Central memory CD8-positive, alpha-beta T cell (primary cell): ENCODE measurements at regions not wholly inside any gene's neighbourhood (a gene's known extent, or its start where the extent isn't known, plus 50 kb on each side); places are given as distances from the start of the nearest gene placed in this dataset.

Experiments used
- ATAC-seq: fragments of 150-1000 bp; cut with Tn5 transposase; replicated peaks from 2 replicates; pipeline ENCODE4 v1.10.0; 2022; ENCODE audit warnings: mild to moderate bottlenecking, moderate FRiP score, moderate number of reproducible peaks; ENCODE audit not compliant: poor library complexity, severe bottlenecking; ENCODE audit errors: extremely low read depth
- DNase-seq, 2 donors: peaks; one replicate each; pipeline ENCODE4 v3.0.0; 2021; ENCODE audit warnings: low spot score in 2 of 2
- H3K27ac Mint-ChIP-seq: one replicate; pipeline ENCODE4 v1.8.0; 2022; ENCODE audit warnings: low read depth, mild to moderate bottlenecking, moderate library complexity, mixed read lengths
- H3K27me3 Mint-ChIP-seq: one replicate; pipeline ENCODE4 v1.8.0; 2022; ENCODE audit warnings: mixed read lengths
- H3K36me3 Mint-ChIP-seq: one replicate; pipeline ENCODE4 v1.8.0; 2022; ENCODE audit warnings: mild to moderate bottlenecking, moderate library complexity, mixed read lengths; ENCODE audit not compliant: insufficient read depth
- H3K4me1 Mint-ChIP-seq: one replicate; pipeline ENCODE4 v1.8.0; 2022; ENCODE audit warnings: mixed read lengths
- H3K4me3 Mint-ChIP-seq: one replicate; pipeline ENCODE4 v1.8.0; 2022; ENCODE audit warnings: mild to moderate bottlenecking, moderate library complexity, mixed read lengths
- H3K9me3 Mint-ChIP-seq: one replicate; pipeline ENCODE4 v1.8.0; 2022; ENCODE audit warnings: mixed read lengths

- no peaks in the 10 kb centered on the region for H3K9me3 Mint-ChIP-seq
- H3K36me3 Mint-ChIP-seq = peaks cover 1% of the 10 kb centered on the region
- no peaks in the 10 kb centered on the region for H3K27me3 Mint-ChIP-seq
- no peak for ATAC-seq
- H3K27ac Mint-ChIP-seq = no peak overlapping the region
- DNase-seq = no peak
- H3K4me3 Mint-ChIP-seq = no peak overlapping the region
- no peaks in the 10 kb centered on the region for H3K4me1 Mint-ChIP-seq
Observed at GRCh38 chr12:115044073-115044472, 360.1 kb upstream of the TBX3 start.

- Mint-ChIP-seq H3K4me1 (no peaks in the 10 kb centered on the region), H3K27ac (no peak overlapping the region), H3K4me3 (no peak overlapping the region), H3K36me3 (peaks cover 1% of the 10 kb centered on the region), H3K9me3 (no peaks in the 10 kb centered on the region), H3K27me3 (no peaks in the 10 kb centered on the region)
- DNase-seq = no peak
- ATAC-seq = no peak
Observed at GRCh38 chr12:115043079-115043478, 359.1 kb upstream of the TBX3 start.

GRCh38 chr12:115042341-115042740, 358.4 kb upstream of the TBX3 start:
- Mint-ChIP-seq H3K27ac (no peak overlapping the region), H3K27me3 (no peaks in the 10 kb centered on the region), H3K4me1 (no peaks in the 10 kb centered on the region), H3K9me3 (no peaks in the 10 kb centered on the region), H3K36me3 (peaks cover 1% of the 10 kb centered on the region), H3K4me3 (no peak overlapping the region)
- ATAC-seq (no peak), DNase-seq (no peak)

GRCh38 chr12:115037830-115038229, 353.9 kb upstream of the TBX3 start:
- Mint-ChIP-seq H3K27me3 (no peaks in the 10 kb centered on the region), H3K9me3 (peaks cover 6% of the 10 kb centered on the region), H3K4me1 (no peaks in the 10 kb centered on the region), H3K4me3 (no peak overlapping the region), H3K27ac (no peak overlapping the region), H3K36me3 (no peaks in the 10 kb centered on the region)
- no peak for DNase-seq
- no peak for ATAC-seq

GRCh38 chr12:115035535-115036107, 351.6 kb upstream of the TBX3 start:
- ATAC-seq (no peak), DNase-seq (no peak)
- no peak overlapping the region for H3K4me3 Mint-ChIP-seq
- H3K27ac Mint-ChIP-seq = no peak overlapping the region
- peaks cover 6% of the 10 kb centered on the region for H3K9me3 Mint-ChIP-seq
- no peaks in the 10 kb centered on the region for H3K27me3 Mint-ChIP-seq
- no peaks in the 10 kb centered on the region for H3K4me1 Mint-ChIP-seq
- H3K36me3 Mint-ChIP-seq = no peaks in the 10 kb centered on the region

GRCh38 chr12:115032521-115032920, 348.5 kb upstream of the TBX3 start:
- H3K4me1 Mint-ChIP-seq = no peaks in the 10 kb centered on the region
- no peak for DNase-seq
- H3K4me3 Mint-ChIP-seq = no peak overlapping the region
- no peak for ATAC-seq
- H3K9me3 Mint-ChIP-seq = peaks cover 10% of the 10 kb centered on the region
- no peaks in the 10 kb centered on the region for H3K36me3 Mint-ChIP-seq
- H3K27me3 Mint-ChIP-seq = no peaks in the 10 kb centered on the region
- no peak overlapping the region for H3K27ac Mint-ChIP-seq

GRCh38 chr12:115030017-115030416, 346.0 kb upstream of the TBX3 start:
- Mint-ChIP-seq H3K27ac (no peak overlapping the region), H3K4me1 (no peaks in the 10 kb centered on the region), H3K4me3 (no peak overlapping the region), H3K27me3 (no peaks in the 10 kb centered on the region), H3K36me3 (no peaks in the 10 kb centered on the region), H3K9me3 (peaks cover 14% of the 10 kb centered on the region)
- ATAC-seq (no peak), DNase-seq (no peak)

GRCh38 chr12:115024531-115024930, 340.6 kb upstream of the TBX3 start:
- Mint-ChIP-seq H3K9me3 (peaks cover 30% of the 10 kb centered on the region), H3K4me3 (no peak overlapping the region), H3K4me1 (no peaks in the 10 kb centered on the region), H3K36me3 (no peaks in the 10 kb centered on the region), H3K27ac (no peak overlapping the region), H3K27me3 (no peaks in the 10 kb centered on the region)
- ATAC-seq = no peak
- no peak for DNase-seq

- Mint-ChIP-seq H3K4me1 (no peaks in the 10 kb centered on the region), H3K27me3 (no peaks in the 10 kb centered on the region), H3K4me3 (no peak overlapping the region), H3K36me3 (no peaks in the 10 kb centered on the region), H3K9me3 (peaks cover 26% of the 10 kb centered on the region), H3K27ac (no peak overlapping the region)
- ATAC-seq (no peak), DNase-seq (no peak)
Observed at GRCh38 chr12:115023279-115024265, 339.6 kb upstream of the TBX3 start.

GRCh38 chr12:115020091-115020490, 336.1 kb upstream of the TBX3 start:
- Mint-ChIP-seq H3K9me3 (peaks cover 32% of the 10 kb centered on the region), H3K27me3 (no peaks in the 10 kb centered on the region), H3K4me3 (no peak overlapping the region), H3K36me3 (no peaks in the 10 kb centered on the region), H3K27ac (no peak overlapping the region), H3K4me1 (no peaks in the 10 kb centered on the region)
- DNase-seq = no peak
- ATAC-seq = no peak

- H3K36me3 Mint-ChIP-seq = no peaks in the 10 kb centered on the region
- H3K27ac Mint-ChIP-seq = no peak overlapping the region
- ATAC-seq (no peak), DNase-seq (no peak)
- H3K9me3 Mint-ChIP-seq = peaks cover 35% of the 10 kb centered on the region
- H3K27me3 Mint-ChIP-seq = no peaks in the 10 kb centered on the region
- no peak overlapping the region for H3K4me3 Mint-ChIP-seq
- H3K4me1 Mint-ChIP-seq = no peaks in the 10 kb centered on the region
Observed at GRCh38 chr12:115017346-115017745, 333.4 kb upstream of the TBX3 start.

- Mint-ChIP-seq H3K36me3 (no peaks in the 10 kb centered on the region), H3K27me3 (no peaks in the 10 kb centered on the region), H3K4me3 (no peak overlapping the region), H3K4me1 (no peaks in the 10 kb centered on the region), H3K27ac (no peak overlapping the region), H3K9me3 (peaks cover 28% of the 10 kb centered on the region)
- DNase-seq (no peak), ATAC-seq (no peak)
Observed at GRCh38 chr12:115013236-115013981, 329.4 kb upstream of the TBX3 start.
